MG63 (cell line): ENCODE measurements at regions not wholly inside any gene's neighbourhood (a gene's known extent, or its start where the extent isn't known, plus 50 kb on each side); places are given as distances from the start of the nearest gene placed in this dataset.

Experiments used
- DNase-seq: peaks from one replicate; pipeline ENCODE4 v3.0.0-alpha.2; 2020
- H3K27me3 ChIP-seq: fragments of 250-450 bp; sonication (Bioruptor Pico); 2 replicates; pipeline ENCODE4 v1.5.1; 2020; ENCODE audit warnings: mild to moderate bottlenecking, moderate library complexity
- H3K36me3 ChIP-seq: fragments of 250-450 bp; sonication (Bioruptor Pico); 2 replicates; pipeline ENCODE4 v1.5.1; 2020; ENCODE audit warnings: mild to moderate bottlenecking, moderate library complexity
- H3K4me3 ChIP-seq: fragments of 250-450 bp; sonication (Bioruptor Pico); 2 replicates; pipeline ENCODE4 v1.5.1; 2020; ENCODE audit warnings: mild to moderate bottlenecking, moderate library complexity
- H3K9me3 ChIP-seq: fragments of 250-450 bp; sonication (Bioruptor Pico); 2 replicates; pipeline ENCODE4 v1.5.1; 2020; ENCODE audit warnings: mild to moderate bottlenecking, moderate library complexity

DNA sequence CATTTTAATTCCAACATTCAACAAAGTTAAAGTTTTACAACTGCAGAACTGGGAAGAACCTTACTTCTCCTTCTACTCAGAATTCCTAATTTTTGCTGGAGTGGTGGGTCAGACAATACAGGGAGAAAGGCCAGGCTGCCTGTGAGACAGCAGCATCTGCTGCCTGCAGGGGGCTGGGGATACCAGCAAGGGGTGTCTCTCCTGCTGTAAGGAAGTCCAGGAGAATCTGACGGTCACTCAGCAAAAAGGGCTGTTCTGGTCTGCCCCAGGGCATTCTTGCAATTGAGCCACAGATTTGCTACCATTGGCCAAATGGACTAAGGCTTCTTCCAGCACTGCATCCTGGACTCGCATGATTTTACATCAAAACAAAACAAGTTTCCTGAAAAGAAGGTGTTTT lies 426.6 kb upstream of the CDH11 start:
- Histone ChIP-seq H3K36me3 (no peaks in the 10 kb centered on the region), H3K4me3 (no peak overlapping the region), H3K9me3 (no peaks in the 10 kb centered on the region), H3K27me3 (no peaks in the 10 kb centered on the region)
- no peak for DNase-seq

DNA sequence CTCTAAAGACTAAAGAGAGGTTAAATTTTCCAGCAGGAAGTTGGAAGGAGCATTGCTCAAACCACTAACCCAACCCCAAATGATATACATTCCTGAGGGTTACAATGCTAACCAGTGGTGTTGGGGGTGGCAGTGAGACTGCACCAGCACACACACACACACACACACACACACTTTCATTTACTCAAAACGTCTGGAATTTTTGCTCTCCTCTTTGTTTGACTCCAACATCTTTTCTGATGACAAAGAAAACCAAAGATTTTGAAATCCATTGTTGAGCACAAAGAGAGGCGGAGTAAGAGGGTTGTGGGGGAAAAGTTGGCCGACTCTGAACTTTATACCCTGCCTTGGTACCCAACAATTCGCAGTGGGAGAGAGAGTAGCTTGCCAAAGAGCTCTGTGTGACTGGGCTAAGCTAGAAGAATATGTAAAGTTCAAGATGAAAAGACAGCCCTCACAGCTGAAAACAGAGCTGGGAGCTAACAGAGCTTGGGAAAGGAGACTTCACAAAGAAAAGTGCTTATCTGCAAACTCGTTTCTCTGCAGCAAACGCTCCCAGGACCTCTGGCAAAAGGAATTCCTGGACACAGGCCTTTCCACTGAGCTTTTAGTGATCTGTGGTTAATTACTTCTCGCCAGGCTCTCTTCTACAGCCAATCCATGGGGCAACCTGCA lies 426.0 kb upstream of the CDH11 start:
- Histone ChIP-seq H3K36me3 (no peaks in the 10 kb centered on the region), H3K27me3 (no peaks in the 10 kb centered on the region), H3K9me3 (no peaks in the 10 kb centered on the region), H3K4me3 (no peak overlapping the region)
- DNase-seq: peak; percentile 7

DNA sequence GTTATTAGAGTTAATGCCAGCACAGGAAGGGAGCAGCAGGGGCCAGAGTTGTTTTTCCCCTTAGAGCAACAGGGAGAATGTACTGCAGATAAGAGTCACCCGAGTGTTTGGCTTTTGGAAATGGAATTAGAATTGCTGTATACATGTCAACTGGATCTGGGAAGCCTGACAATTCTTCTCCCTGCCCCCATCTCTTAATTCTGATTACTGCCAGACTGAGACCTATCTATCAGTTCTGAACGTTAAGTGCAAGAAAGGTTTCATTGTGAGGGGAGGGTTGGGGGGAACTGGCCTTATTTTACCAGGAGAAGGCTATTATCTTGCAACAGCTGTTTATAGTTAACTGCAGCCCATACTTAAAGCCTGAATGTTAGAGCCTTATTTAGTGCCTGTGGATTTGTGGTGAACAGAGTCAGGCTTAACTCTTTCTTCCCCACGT lies 424.5 kb upstream of the CDH11 start:
- no peak for DNase-seq
- H3K27me3 ChIP-seq: no peaks in the 10 kb centered on the region
- H3K9me3 ChIP-seq: no peaks in the 10 kb centered on the region
- H3K4me3 ChIP-seq: no peak overlapping the region
- H3K36me3 ChIP-seq: no peaks in the 10 kb centered on the region

DNA sequence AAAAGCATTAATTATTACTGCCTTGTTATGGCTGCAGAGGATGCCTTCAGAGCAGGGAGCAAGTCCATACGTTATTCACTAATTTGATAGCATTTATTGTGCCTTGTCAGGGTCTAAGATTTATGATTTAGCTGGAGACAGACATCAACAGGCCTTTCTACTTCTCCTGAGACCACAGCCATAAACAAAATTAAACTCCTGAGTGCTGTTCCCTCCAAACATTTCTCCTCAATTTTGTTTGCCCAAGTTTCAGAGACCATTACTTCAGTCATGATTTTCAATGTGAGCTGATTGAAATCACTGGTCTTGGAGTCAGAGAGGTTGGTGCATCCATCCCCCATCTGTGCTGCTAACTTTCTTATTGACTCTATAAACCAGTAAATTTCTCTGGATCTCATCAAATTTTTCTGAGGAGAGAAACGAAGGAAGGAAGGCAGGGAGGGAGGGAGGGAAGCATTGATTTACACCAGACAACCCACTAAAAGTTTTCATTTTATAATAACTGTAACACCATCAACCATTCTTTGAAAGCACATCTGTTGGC lies 423.6 kb upstream of the CDH11 start:
- no peaks in the 10 kb centered on the region for H3K36me3 ChIP-seq
- no peak overlapping the region for H3K4me3 ChIP-seq
- DNase-seq: no peak
- H3K9me3 ChIP-seq: no peaks in the 10 kb centered on the region
- H3K27me3 ChIP-seq: no peaks in the 10 kb centered on the region

DNA sequence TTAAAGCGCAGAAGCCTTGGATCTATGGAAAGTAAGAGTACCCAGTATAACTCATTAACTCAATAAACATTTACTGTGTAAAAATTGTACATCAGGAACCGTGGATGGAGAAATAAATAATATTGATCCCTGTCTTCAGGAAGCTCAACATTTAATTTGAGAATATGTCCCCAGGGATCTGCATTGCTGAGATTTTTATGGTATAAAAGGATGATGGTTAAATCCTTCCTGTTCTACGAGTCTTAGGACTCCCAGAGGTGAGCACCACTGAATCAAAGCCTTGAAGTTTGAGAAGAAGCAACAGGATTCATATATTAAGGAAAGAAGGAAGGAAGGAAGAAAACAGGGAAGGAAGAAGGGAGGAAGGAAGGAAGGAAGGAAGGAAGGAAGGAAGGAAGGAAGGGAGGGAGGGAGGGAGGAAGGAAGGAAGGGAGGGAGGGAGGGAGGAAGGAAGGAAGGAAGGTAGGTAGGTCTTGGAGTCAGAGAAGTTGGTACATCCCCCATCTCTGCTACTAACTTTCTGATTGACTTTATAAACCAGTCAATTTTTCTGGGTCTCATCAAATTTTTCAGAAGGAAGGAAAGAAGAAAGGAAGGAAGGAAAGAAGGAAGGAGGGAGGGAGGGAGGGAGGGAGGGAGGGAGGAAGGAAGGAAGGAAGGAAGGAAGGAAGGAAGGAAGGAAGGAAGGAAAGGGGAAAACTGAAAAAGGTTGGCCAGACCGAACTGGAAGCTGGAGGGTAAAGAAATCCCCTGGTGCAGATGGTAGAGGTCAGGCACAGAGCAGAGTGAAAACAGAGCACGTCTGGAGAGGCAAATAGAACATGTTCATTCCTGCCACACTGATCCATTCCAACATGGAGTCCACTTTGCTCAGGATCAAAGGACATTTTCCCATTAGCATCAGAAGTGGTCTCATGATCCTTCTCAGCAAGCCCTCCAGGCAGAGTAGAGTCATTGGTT lies 422.2 kb upstream of the CDH11 start:
- no peak for DNase-seq

DNA sequence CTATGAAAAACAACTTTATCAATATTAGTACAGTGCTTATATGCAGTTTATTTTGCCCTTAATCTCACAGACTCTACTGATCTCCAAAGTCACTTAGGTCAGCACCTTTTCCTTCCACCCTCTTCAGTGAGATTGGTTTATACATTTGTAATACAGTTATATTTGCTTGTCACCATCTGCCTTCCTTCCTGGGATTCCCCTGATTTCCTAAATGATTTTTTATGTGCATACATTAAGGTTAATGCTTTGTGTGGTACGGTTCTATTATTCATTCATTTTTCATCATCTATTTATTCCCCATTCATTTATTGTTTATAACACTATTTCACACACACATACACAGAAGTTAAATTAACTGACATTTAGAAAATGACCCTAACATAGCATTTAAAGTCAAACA lies 419.8 kb upstream of the CDH11 start:
- no peaks in the 10 kb centered on the region for H3K27me3 ChIP-seq
- H3K4me3 ChIP-seq: no peak overlapping the region
- no peak for DNase-seq
- no peaks in the 10 kb centered on the region for H3K36me3 ChIP-seq
- no peaks in the 10 kb centered on the region for H3K9me3 ChIP-seq

More for the DNA sequence above, 422.2 kb upstream of the CDH11 start:
- H3K4me3 ChIP-seq: no peak overlapping the region
- H3K27me3 ChIP-seq: no peaks in the 10 kb centered on the region
- H3K9me3 ChIP-seq: no peaks in the 10 kb centered on the region
- H3K36me3 ChIP-seq: no peaks in the 10 kb centered on the region

DNA sequence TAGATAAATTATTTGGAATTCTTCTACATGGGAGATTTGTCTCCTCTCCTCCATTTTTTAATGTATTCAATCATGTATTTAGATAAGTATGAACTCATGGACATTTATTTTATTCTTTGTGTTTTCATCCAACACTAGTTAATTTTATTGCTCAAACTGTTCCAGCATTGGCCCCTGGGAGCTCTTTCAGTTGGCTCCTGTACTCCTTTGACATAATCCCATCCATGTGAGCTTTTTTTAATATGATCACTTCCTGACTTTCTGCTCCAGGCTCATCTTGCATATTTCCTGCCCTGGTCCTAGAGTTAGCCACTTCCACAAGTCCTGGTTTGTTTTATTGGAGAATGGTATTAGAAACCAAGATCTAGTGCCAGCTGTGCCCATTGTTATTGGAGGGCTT lies 419.0 kb upstream of the CDH11 start:
- no peak for DNase-seq
- no peaks in the 10 kb centered on the region for H3K36me3 ChIP-seq
- no peak overlapping the region for H3K4me3 ChIP-seq
- no peaks in the 10 kb centered on the region for H3K9me3 ChIP-seq
- no peaks in the 10 kb centered on the region for H3K27me3 ChIP-seq

DNA sequence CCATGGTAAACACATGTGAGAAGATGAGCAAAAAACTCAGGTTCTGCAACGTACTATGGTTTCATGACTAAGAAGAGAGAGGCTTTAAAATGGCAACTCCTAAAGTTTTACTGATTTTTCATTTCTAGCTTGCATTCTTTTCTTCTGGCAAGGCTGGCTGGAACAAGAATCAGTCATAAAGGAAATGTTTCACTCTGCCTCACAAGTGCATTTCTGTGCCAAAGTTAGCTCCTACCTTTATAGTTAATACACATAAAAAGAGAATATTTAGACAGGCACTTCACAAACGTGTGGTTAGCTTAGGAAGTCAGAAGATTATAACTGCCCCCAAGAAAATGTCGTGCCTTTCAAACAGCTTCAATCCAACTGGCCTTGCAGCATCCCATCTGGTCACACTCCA lies 417.1 kb upstream of the CDH11 start:
- no peak overlapping the region for H3K4me3 ChIP-seq
- H3K27me3 ChIP-seq: no peaks in the 10 kb centered on the region
- peak; percentile 8 for DNase-seq
- H3K36me3 ChIP-seq: no peaks in the 10 kb centered on the region
- H3K9me3 ChIP-seq: no peaks in the 10 kb centered on the region

DNA sequence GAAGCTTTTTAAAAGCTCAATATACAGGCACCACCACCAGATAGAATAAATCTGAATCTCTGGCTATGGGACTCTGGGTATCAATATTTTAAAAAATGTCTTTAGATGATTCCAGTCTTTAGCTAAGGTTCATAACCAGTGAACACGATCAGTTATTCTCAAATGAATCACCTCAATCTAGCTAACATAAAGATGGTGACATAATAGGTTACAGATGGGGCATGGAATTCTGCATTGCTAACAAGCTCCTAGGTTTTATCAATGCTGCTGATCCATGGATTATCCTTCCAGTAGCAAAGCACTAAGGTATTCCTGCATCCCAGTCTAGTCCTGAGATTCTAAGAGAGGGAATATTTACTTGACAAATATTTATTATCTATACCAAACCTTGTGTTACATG lies 415.5 kb upstream of the CDH11 start:
- no peaks in the 10 kb centered on the region for H3K9me3 ChIP-seq
- H3K36me3 ChIP-seq: no peaks in the 10 kb centered on the region
- H3K27me3 ChIP-seq: no peaks in the 10 kb centered on the region
- no peak for DNase-seq
- no peak overlapping the region for H3K4me3 ChIP-seq

DNA sequence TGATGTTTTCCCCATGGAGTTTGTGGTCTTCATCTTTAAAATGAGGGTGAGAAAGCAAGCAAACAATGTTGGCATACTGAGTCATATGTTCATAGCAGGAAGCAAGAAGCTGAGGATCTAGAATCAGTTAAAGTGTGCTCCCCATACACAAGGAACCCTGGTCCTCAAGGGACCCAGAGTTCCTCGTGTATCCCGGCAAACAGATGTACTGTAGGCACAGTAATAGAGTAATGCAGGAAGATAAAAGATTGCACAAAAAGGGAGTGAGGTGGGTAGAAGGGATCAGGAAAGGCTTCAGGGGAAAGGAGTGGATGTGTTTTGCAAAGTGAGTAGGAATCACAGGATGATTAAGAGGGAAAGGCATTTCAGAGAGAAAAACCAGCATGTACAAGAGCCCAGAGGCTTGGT lies 412.3 kb upstream of the CDH11 start:
- no peaks in the 10 kb centered on the region for H3K9me3 ChIP-seq
- H3K4me3 ChIP-seq: no peak overlapping the region
- no peaks in the 10 kb centered on the region for H3K27me3 ChIP-seq
- no peak for DNase-seq
- no peaks in the 10 kb centered on the region for H3K36me3 ChIP-seq

DNA sequence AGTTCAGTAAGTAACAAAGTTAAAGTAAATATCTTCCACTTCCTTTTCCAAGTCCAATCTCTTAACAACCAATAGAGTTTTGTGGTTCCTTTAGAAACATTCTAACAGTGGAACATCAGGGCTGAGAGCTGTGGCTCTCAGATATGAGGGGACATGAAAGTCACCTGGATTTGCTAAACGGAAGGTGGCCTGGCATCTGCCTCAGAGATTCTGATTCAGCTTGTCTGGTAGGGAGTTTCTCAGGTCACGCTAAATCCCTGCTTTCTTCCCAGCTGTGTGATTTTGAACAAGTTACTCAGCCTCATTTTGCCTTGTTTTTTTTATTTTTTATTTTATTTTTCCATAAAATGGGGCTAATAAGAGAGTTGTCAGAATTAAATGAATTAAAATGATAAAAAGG lies 411.0 kb upstream of the CDH11 start:
- H3K9me3 ChIP-seq: no peaks in the 10 kb centered on the region
- H3K27me3 ChIP-seq: no peaks in the 10 kb centered on the region
- no peak for DNase-seq
- no peak overlapping the region for H3K4me3 ChIP-seq
- no peaks in the 10 kb centered on the region for H3K36me3 ChIP-seq

DNA sequence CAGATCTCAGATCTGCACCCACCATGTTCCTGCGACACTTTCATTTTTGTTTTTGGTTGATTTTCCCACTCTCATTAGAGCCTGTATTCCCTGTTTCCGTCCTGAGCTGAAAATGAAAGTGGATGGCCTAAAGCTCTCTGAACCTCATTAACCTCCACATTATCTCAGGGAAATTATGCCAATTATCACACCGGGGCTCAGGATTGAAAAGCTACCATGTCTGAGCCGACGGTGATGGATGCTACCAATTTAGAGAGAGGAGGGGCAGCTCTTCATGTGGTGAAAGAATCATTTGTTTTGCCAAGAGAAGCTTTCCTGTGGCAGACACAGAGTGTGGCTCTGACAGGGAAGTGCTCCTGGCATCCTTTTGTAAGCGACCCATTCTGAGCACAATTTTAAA lies 410.4 kb upstream of the CDH11 start:
- Histone ChIP-seq H3K27me3 (no peaks in the 10 kb centered on the region), H3K4me3 (peak overlapping the region; percentile 17; the same call in 1 of the 2 replicates), H3K9me3 (no peaks in the 10 kb centered on the region), H3K36me3 (no peaks in the 10 kb centered on the region)
- DNase-seq: no peak

DNA sequence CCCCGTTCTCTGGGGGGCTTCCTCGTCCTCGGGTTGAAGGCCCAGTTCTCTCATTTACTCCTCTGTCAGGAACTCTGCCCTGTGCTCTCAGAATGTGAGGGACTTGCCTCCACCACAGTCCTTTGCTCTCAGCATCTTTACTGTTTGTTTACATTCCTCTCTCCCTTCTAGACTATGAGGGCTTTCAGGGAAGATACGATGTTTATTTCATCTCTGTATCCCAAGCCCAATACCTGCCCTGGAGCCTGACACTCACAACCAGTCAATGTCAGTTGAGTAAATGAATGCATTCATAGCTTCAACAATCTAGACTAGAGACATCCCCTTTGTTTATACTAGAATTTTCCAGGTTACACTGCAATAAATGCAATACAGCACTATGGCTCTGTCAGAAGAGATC lies 409.6 kb upstream of the CDH11 start:
- H3K9me3 ChIP-seq: no peaks in the 10 kb centered on the region
- no peak overlapping the region for H3K4me3 ChIP-seq
- H3K27me3 ChIP-seq: no peaks in the 10 kb centered on the region
- no peak for DNase-seq
- no peaks in the 10 kb centered on the region for H3K36me3 ChIP-seq

DNA sequence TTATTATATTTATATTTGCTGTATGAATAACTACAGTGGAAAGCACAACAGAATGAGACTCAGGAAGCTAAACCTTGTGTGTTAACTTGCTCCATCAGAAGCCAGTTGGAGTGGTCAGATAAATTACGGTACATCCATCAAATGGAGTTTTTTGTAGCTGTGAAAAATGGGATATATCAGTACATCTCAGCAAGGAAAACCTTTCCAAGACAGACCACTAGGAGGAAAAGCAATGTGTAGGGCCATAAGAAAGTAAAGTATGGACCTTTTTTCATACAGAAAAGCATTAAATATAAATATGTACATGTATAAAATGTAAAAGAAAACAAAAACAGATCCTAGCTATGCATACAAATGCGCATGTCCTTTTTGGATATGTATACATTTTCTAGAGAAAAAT lies 403.8 kb upstream of the CDH11 start:
- no peaks in the 10 kb centered on the region for H3K9me3 ChIP-seq
- H3K4me3 ChIP-seq: no peak overlapping the region
- no peaks in the 10 kb centered on the region for H3K27me3 ChIP-seq
- no peak for DNase-seq
- H3K36me3 ChIP-seq: no peaks in the 10 kb centered on the region

DNA sequence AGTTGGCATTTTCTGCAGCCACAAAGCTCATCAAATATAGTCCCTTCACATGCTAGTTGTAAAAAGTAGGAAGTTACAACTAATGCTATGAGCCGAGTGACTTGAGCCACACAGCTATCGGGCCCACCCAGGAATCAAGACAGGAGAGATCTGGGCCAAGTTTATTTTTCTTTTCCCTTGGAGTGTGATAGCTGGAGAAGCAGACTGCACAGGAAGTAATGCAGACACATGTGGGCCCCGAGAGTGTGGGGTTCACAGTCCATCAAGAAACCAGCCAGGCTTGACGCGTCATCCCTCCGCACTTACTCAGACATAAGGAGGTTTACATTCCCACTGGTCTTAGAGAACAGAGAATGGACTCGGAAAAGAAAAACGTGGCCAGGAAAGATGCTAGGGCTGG lies 403.1 kb upstream of the CDH11 start:
- H3K36me3 ChIP-seq: no peaks in the 10 kb centered on the region
- H3K27me3 ChIP-seq: no peaks in the 10 kb centered on the region
- DNase-seq: no peak
- H3K4me3 ChIP-seq: no peak overlapping the region
- no peaks in the 10 kb centered on the region for H3K9me3 ChIP-seq

DNA sequence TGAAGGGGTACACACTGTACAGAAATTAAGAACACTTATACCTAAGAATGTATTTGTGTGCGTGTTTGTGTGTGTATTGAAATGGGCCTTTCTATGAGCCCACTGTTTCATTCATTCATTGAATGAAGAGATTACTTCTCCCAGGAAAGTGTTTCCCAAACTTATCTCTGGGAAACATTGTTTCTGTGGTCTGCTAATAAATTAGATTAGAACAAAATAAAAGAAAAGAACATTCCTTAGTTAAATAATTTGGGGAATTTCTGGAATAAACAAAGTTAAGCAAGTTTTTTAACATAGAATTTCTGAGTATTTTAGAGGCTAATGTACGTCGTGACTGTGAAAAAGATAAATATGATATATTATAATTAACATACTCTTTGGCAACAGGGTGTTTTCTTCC lies 402.4 kb upstream of the CDH11 start:
- Histone ChIP-seq H3K27me3 (no peaks in the 10 kb centered on the region), H3K4me3 (no peak overlapping the region), H3K9me3 (no peaks in the 10 kb centered on the region), H3K36me3 (no peaks in the 10 kb centered on the region)
- DNase-seq: no peak

DNA sequence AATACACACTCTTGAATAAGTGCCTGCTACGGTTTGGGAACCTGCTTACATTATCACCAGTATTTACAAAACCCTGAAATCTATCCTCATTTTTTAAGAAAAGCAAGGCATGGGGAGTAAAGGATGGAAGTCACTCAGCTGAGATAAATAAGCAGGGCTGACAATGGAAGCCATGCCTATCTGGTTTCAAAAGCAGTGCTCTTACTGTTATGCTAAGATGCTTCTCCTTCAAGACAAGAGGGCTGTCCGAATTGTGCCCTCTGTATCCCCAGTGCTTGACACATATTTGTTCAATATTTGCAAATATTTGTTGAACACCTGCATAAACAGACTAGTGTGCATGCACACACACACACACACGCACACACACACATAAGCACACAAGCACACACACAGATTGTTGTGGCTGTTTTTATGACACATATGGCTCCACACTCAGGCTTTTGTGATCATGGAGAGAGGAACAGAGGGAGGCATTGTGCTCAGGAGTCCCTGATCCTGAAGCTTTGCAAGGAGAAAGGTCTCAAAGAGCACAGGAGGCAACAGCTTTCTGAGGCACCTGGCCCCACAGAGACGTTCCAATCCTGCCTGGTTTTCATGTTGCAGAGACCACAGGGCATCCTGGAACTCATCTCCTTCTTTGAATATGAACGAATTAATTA lies 401.6 kb upstream of the CDH11 start:
- no peak overlapping the region for H3K4me3 ChIP-seq
- DNase-seq: no peak
- no peaks in the 10 kb centered on the region for H3K9me3 ChIP-seq
- H3K36me3 ChIP-seq: no peaks in the 10 kb centered on the region
- no peaks in the 10 kb centered on the region for H3K27me3 ChIP-seq
